ENCODE measurements at regions not wholly inside any gene's neighbourhood (a gene's known extent, or its start where the extent isn't known, plus 50 kb on each side); places are given as distances from the start of the nearest gene placed in this dataset.

- Histone ChIP-seq H3K9ac (no peak overlapping the region), H3K27me3 (ENCODE audit: insufficient read depth) (no peaks in the 10 kb centered on the region), H3K4me3 (ENCODE audit: low read depth in 2 of 2, low read length in 1 of 2) (no peak overlapping the region), H3F3A (replicated peaks; ENCODE audit: insufficient read depth) (no peaks in the 10 kb centered on the region), H3K4me1 (ENCODE audit: control insufficient read depth in 1 of 2, insufficient read depth in 2 of 2, low read depth in 1 of 2, low read length in 1 of 2) (no peaks in the 10 kb centered on the region), H3K9me2 (no peaks in the 10 kb centered on the region), H3K27ac (ENCODE audit: low read depth in 2 of 2, low read length in 1 of 2) (no peak overlapping the region), H4K20me1 (ENCODE audit: insufficient read depth) (no peaks in the 10 kb centered on the region), H3K36me3 (replicated peaks in 1 of 2; ENCODE audit: control insufficient read depth in 1 of 2, insufficient read depth in 2 of 2, low read length in 1 of 2) (no peaks in the 10 kb centered on the region), H3K79me2 (ENCODE audit: insufficient read depth) (no peaks in the 10 kb centered on the region), H2AFZ (ENCODE audit: low read depth) (no peak overlapping the region), H3K4me2 (no peak overlapping the region), H3K9me3 (no peaks in the 10 kb centered on the region)
- TF ChIP-seq CHD2 (IDR thresholded peaks at IDR 0.05; ENCODE audit: low read length, partially characterized antibody) (no peak), YY1 (IDR thresholded peaks at IDR 0.05; ENCODE audit: low read depth) (no peak), NFIC (IDR thresholded peaks at IDR 0.05; ENCODE audit: borderline replicate concordance) (no peak), EZH2phosphoT487 (IDR thresholded peaks at IDR 0.05; ENCODE audit: borderline replicate concordance, low read depth) (no peak), EP300 (IDR thresholded peaks at IDR 0.05; ENCODE audit: borderline replicate concordance in 1 of 2, low read depth in 1 of 2, low read length in 1 of 2) (no peak), NRF1 (IDR thresholded peaks at IDR 0.05; ENCODE audit: low read depth, low read length) (no peak), RFX5 (IDR thresholded peaks at IDR 0.05; ENCODE audit: low read length) (no peak), GATA2 (CRISPR knock-in tag; IDR thresholded peaks at IDR 0.05) (no peak), TAF1 (IDR thresholded peaks at IDR 0.05; ENCODE audit: borderline replicate concordance, low read depth, low read length) (no peak), SMC3 (IDR thresholded peaks at IDR 0.05; ENCODE audit: low read depth, low read length) (no peak), RXRA (IDR thresholded peaks at IDR 0.05; ENCODE audit: borderline replicate concordance, low read depth) (no peak), SIN3A (IDR thresholded peaks at IDR 0.05; ENCODE audit: borderline replicate concordance, low read depth, low read length) (no peak)
- TF ChIP-seq, protein P1, sequence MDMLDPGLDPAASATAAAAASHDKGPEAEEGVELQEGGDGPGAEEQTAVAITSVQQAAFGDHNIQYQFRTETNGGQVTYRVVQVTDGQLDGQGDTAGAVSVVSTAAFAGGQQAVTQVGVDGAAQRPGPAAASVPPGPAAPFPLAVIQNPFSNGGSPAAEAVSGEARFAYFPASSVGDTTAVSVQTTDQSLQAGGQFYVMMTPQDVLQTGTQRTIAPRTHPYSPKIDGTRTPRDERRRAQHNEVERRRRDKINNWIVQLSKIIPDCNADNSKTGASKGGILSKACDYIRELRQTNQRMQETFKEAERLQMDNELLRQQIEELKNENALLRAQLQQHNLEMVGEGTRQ (IDR thresholded peaks at IDR 0.05; ENCODE audit: borderline replicate concordance, low read depth, low read length): no peak
- CTCF ChIA-PET: no interaction called here
- POLR2A ChIA-PET: no interaction called here
- no peak for DNase-seq
- WGBS (ENCODE audit: low lambda C conversion rate): 82% methylated on average over 11 of the region's 11 CpGs
These were observed 163.6 kb upstream of the TBX3 start for GRCh38 chr12:114847441-114848035.

GRCh38 chr12:114846771-114847170 lies 162.8 kb upstream of the TBX3 start:
- Histone ChIP-seq H3K4me1 (ENCODE audit: control insufficient read depth in 1 of 2, insufficient read depth in 2 of 2, low read depth in 1 of 2, low read length in 1 of 2) (no peaks in the 10 kb centered on the region), H3K27me3 (ENCODE audit: insufficient read depth) (no peaks in the 10 kb centered on the region), H3K4me3 (ENCODE audit: low read depth in 2 of 2, low read length in 1 of 2) (no peak overlapping the region), H3K4me2 (no peak overlapping the region), H4K20me1 (ENCODE audit: insufficient read depth) (no peaks in the 10 kb centered on the region), H3K36me3 (replicated peaks in 1 of 2; ENCODE audit: control insufficient read depth in 1 of 2, insufficient read depth in 2 of 2, low read length in 1 of 2) (no peaks in the 10 kb centered on the region), H2AFZ (ENCODE audit: low read depth) (no peak overlapping the region), H3K9me2 (no peaks in the 10 kb centered on the region), H3K9me3 (no peaks in the 10 kb centered on the region), H3K9ac (no peak overlapping the region), H3F3A (replicated peaks; ENCODE audit: insufficient read depth) (no peaks in the 10 kb centered on the region), H3K27ac (ENCODE audit: low read depth in 2 of 2, low read length in 1 of 2) (no peak overlapping the region), H3K79me2 (ENCODE audit: insufficient read depth) (no peaks in the 10 kb centered on the region)
- ChIA-PET CTCF (no interaction called here), POLR2A (no interaction called here)
- no peak for DNase-seq
- WGBS (ENCODE audit: low lambda C conversion rate): 89% methylated on average over 8 of the region's 8 CpGs
- no peak for TF ChIP-seq FOXJ3 (CRISPR knock-in tag; IDR thresholded peaks at IDR 0.05)
- no peak for TF ChIP-seq CTCF (IDR thresholded peaks at IDR 0.05)
- no peak for TF ChIP-seq POLR2AphosphoS5 (IDR thresholded peaks at IDR 0.05; ENCODE audit: low read depth, low read length)
- TF ChIP-seq, protein P2, sequence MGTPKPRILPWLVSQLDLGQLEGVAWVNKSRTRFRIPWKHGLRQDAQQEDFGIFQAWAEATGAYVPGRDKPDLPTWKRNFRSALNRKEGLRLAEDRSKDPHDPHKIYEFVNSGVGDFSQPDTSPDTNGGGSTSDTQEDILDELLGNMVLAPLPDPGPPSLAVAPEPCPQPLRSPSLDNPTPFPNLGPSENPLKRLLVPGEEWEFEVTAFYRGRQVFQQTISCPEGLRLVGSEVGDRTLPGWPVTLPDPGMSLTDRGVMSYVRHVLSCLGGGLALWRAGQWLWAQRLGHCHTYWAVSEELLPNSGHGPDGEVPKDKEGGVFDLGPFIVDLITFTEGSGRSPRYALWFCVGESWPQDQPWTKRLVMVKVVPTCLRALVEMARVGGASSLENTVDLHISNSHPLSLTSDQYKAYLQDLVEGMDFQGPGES (IDR thresholded peaks at IDR 0.05; ENCODE audit: low read depth, low read length): no peak
- TF ChIP-seq MXI1 (IDR thresholded peaks at IDR 0.05; ENCODE audit: low read depth, low read length): no peak
- no peak for TF ChIP-seq MEF2A (IDR thresholded peaks at IDR 0.05; ENCODE audit: borderline replicate concordance, low read depth)
- no peak for TF ChIP-seq RXRA (IDR thresholded peaks at IDR 0.05; ENCODE audit: borderline replicate concordance, low read depth)
- TF ChIP-seq EP300 (IDR thresholded peaks at IDR 0.05; ENCODE audit: borderline replicate concordance in 1 of 2, low read depth in 1 of 2, low read length in 1 of 2): no peak
- TF ChIP-seq, protein P3, sequence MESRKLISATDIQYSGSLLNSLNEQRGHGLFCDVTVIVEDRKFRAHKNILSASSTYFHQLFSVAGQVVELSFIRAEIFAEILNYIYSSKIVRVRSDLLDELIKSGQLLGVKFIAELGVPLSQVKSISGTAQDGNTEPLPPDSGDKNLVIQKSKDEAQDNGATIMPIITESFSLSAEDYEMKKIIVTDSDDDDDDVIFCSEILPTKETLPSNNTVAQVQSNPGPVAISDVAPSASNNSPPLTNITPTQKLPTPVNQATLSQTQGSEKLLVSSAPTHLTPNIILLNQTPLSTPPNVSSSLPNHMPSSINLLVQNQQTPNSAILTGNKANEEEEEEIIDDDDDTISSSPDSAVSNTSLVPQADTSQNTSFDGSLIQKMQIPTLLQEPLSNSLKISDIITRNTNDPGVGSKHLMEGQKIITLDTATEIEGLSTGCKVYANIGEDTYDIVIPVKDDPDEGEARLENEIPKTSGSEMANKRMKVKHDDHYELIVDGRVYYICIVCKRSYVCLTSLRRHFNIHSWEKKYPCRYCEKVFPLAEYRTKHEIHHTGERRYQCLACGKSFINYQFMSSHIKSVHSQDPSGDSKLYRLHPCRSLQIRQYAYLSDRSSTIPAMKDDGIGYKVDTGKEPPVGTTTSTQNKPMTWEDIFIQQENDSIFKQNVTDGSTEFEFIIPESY (IDR thresholded peaks at IDR 0.05; ENCODE audit: borderline replicate concordance, low read depth): no peak
- TF ChIP-seq TAF1 (IDR thresholded peaks at IDR 0.05; ENCODE audit: borderline replicate concordance, low read depth, low read length): no peak
- TF ChIP-seq MAX (IDR thresholded peaks at IDR 0.05; ENCODE audit: low read depth): no peak
- no peak for TF ChIP-seq ELF1 (IDR thresholded peaks at IDR 0.05)

Measured in SK-N-SH (cell line).